A549 (cell line): ENCODE measurements at regions not wholly inside any gene's neighbourhood (a gene's known extent, or its start where the extent isn't known, plus 50 kb on each side); places are given as distances from the start of the nearest gene placed in this dataset.

Experiments used
- CTCF ChIP-seq: fragments of >200 bp; sonication (Bioruptor Twin); formaldehyde crosslinking; IDR thresholded peaks from 3 replicates; pipeline ENCODE4 v1.5.1; 2016
- POLR2A ChIP-seq: IDR thresholded peaks from 2 replicates; pipeline ENCODE4 v1.6.1; 2012; ENCODE audit warnings: mild to moderate bottlenecking, low read length
- RAD21 ChIP-seq, 2 experiments: fragments of >200 bp in 1 of 2; sonication (Bioruptor Twin) in 1 of 2; formaldehyde crosslinking in 1 of 2; IDR thresholded peaks in 1 of 2; conservative IDR thresholded peaks in 1 of 2; 2 replicates in 1 of 2; 3 replicates in 1 of 2; pipeline ENCODE4 v1.6.1; 2012 to 2018; ENCODE audit warnings: inconsistent platforms in 1 of 2

GRCh38 chr2:215550331-215550730, 114.5 kb upstream of the FN1 start:
- no peak for TF ChIP-seq CTCF
- no peak for TF ChIP-seq POLR2A
- no peak for TF ChIP-seq RAD21 (conservative IDR thresholded peaks at IDR 0.05 in 1 of 2, IDR thresholded peaks at IDR 0.05 in 1 of 2)
